GM12873 (cell line): ENCODE measurements at regions not wholly inside any gene's neighbourhood (a gene's known extent, or its start where the extent isn't known, plus 50 kb on each side); places are given as distances from the start of the nearest gene placed in this dataset.

Experiments
- CTCF ChIP-seq: IDR thresholded peaks from 2 replicates; pipeline ENCODE4 v1.5.1; 2012; ENCODE audit warnings: low read depth, mild to moderate bottlenecking, moderate library complexity, low read length, control low read depth; ENCODE audit not compliant: insufficient read depth; ENCODE audit errors: missing control alignments

DNA sequence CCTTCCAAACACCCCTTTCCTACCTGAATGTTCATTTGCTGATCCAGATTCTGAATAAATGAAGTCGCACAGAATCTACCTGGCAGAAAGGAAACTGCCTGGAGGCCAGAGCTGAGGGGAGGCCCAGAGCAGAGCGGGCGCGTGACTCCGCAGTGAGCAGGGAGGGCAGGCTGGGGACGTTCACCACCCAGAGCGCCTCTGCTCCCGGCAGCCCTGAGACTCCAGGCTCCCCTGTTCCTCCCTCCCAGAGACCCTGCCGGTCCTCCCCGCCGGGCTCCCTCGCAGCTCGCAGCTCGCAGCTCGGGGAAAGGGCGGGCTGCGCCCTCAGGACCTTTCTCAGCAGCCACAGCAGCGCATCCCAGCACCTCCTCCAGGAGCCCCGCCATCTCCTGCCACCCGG, 176.7 kb upstream of the ZNF32 start:
- TF ChIP-seq CTCF, result no peak

- TF ChIP-seq CTCF, result no peak
These were observed 176.3 kb upstream of the ZNF32 start for GRCh38 chr10:43824934-43825333.

DNA sequence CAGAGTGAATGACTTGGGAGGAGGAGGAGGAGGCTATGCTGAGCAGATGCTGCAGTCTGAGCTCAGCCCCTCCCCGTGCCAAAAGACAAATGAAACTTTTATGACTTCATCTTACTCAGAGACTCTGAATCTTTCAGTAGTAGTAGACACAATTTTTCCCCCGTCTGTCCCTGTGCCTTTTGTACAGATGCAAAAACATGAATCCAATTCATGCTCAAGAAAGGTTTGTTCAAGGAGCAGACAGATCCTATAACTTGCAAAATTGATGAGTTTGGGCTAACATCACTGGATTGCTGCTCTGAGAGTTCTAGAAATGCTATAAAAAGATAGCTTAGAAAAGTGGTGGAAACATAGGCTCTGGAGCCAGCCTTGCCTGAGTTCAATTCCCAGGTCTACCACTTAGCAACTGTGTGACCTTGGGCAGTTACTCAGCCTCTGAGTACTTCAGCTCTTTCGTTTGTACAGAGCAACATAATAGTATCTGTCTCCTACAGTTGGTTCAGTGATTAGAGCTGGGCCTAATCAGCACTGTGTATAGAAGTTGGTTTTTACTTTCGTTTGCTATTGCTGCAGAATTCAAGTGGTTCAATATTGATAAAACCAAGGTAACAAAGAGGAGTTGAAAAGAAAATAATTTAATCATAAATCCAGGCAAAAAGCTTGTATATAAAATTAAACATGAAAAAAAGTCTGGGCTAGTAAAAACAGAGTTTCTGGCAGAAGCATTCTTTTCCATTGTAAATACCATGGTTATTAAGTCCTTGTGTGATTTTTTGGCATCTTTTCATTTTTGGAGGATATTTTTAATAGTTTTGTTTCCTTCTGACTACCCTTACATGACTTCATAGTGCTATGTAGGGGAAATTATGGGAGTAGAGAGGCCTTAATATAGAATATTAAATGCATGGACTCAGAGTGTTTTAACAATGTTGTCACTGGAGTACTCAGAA, 174.2 kb upstream of the ZNF32 start:
- TF ChIP-seq CTCF, result no peak

- TF ChIP-seq CTCF, result no peak
These were observed 172.4 kb upstream of the ZNF32 start for GRCh38 chr10:43821103-43821502.

- no peak for TF ChIP-seq CTCF
These were observed 172.0 kb upstream of the ZNF32 start for GRCh38 chr10:43820663-43821062.

DNA sequence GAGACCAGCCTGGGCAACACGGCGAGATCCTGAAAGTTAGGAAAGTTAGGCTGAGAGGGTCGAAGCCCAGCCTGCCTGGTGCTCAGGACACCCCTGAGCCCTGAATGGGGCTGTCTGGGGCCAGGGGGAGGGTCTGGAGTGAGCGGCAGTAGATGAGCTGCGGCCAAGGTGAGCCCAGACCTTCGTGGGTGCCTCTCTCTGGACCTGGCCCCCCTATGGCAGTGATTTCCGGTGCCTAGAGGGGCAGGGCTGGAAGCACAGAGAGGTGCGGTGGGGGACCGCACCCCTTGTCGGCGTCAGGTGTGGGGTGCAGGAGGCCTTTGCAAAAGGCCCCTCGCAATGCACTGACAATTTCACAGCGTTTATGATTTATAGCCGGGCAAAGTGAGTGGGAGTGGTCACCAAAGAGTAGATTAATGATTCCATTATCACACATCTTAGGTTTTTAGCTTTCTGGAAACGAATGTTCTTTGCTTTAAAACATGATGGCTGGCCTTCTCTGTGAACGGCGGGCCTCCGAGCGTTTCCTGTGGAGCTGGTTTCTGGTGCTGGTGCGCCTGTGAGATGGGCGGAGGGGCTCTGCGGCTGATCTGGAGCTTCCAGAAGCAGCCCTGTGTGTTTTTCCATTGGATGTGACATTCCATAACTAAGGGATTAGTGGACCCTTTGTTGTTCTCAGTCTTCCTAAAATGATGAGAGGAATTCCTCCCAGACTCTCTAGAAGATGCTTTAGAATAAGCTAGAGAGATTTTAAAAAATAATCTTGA, 171.0 kb upstream of the ZNF32 start:
- TF ChIP-seq CTCF, result no peak

DNA sequence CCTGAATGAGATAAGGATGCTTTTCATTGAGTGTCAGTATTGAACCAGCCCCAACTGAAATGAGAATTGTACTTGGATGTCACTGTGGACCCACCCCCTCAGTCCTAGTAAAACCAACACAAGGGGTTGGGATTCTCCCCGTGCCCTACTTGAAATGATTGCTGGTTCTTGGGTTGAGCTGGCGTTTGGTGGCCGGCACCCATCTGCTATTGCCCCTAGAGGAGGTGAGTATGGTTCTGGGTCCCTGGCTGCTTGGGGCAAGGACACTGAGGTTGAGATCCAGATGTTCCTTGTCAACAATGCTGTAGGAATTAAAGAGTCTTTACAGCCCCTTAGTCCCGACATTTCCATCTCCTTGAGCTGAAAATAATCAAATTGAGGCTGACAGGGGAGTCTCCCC, 170.0 kb upstream of the ZNF32 start:
- no peak for TF ChIP-seq CTCF
